HPDE6-E6E7 (cell line): ENCODE measurements at regions not wholly inside any gene's neighbourhood (a gene's known extent, or its start where the extent isn't known, plus 50 kb on each side); places are given as distances from the start of the nearest gene placed in this dataset.

ENCODE experiments used
- DNase-seq: peaks from one replicate; pipeline ENCODE4 v3.0.0; 2011; ENCODE audit warnings: missing footprints; ENCODE audit errors: extremely low spot score

DNA sequence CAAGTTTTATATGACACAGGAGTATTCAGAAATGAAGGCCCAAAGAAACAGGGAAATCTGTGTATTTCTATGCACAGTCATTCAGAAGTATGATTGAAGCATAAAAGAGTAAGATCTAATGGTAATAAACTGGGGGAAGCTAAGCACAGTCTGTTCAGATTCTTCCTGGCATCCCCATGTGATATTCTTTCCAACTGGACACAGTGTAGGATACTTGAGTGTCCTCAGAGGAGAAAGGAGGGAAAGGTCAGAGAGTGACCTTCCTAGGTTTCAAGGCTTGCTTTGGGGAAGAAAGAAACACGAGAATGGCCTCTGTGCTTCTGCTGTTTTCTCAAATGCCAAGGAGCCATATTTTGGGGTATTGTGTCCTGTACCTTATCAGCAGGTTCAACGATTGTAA, 1798.4 kb upstream of the WWC1 start:
- DNase-seq = no peak

DNA sequence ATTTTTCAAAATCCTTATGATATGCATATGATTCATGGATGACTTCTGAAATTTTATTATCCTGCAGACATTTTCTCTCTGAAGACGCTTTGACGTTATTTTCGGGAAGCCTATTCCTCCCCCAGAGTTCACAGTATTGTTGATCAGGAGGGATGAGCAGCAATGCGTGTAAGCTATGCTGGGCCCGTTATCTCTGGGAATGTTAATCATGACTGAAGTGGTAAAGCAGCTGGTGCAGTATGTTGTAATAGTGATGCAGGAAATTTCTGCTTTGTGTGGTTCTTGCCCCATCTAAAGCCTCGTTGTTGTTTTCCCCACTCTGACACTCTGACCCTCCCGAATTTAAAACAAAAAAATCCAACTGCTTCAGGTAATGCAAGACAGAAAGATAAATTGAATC, 1797.8 kb upstream of the WWC1 start:
- no peak for DNase-seq

DNA sequence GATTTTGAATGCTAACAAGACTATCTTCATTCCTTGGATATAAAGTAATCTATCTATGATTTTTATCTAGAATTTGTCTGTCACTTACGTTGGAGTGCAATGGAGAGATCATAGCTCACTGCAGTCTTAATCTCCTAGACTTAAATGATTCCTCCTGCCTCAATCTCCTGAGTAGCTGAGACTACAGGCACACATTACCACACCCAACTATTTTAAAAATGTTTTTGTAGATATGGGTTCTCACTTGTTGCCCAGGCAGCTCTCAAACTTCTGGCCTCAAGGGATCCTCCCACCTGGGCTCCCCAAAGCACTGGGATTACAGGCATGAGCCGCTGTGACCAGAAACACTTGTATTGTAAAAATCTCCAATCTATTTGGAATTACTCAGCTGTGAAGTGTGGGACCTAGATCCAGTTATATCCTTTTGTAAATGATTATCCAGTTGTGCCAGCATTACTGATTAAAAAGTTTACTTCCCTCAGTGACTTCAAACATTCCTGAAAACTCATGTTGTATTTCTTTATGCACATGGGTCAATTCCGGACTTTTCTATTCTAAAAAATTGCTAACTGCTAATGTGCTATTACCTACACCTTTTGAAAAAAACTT, 1793.8 kb upstream of the WWC1 start:
- no peak for DNase-seq

DNA sequence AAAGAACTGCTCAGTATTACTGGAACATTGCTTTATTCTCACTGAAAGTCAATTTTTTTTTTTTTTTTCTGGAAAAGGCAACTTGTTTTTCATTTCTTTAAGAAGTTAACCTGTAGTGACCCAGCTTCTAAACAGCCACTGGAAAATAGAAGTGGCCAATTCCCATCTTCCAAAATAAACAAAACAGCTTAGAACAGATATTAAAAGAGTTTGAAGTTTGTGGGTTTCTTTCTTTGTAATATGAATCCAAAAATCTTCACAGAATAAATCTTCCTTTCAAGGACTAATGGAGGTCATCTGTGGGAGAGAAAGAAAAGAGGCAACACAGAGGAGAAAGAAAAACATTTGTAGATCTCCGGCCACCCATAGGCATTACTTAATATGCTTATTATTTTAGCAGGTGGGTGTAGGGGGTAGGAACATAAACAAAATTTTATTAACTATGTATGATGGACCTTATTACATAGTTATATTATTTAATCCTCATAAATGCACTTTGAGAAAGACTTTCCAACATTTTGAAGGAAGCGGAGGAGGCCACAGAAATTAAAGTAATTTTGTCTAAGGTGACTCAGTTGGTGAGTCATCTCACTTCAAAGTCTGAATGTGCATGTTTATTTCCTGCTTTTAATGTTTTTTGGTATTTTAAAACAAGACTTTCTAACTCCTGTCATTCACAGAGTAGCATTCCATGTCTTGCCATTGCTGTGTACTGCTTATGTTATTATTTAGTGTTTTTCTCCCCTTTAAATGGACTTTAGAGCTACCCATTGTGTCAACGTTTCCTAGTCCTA, 1791.8 kb upstream of the WWC1 start:
- DNase-seq = no peak

- no peak for DNase-seq
These were observed 1787.9 kb upstream of the WWC1 start for GRCh38 chr5:166503506-166503905.

- DNase-seq = no peak
These were observed 1786.4 kb upstream of the WWC1 start for GRCh38 chr5:166505067-166505466.

GRCh38 chr5:166505544-166505943, 1785.9 kb upstream of the WWC1 start:
- DNase-seq = no peak

- no peak for DNase-seq
These were observed 1783.5 kb upstream of the WWC1 start for GRCh38 chr5:166507810-166508425.

DNA sequence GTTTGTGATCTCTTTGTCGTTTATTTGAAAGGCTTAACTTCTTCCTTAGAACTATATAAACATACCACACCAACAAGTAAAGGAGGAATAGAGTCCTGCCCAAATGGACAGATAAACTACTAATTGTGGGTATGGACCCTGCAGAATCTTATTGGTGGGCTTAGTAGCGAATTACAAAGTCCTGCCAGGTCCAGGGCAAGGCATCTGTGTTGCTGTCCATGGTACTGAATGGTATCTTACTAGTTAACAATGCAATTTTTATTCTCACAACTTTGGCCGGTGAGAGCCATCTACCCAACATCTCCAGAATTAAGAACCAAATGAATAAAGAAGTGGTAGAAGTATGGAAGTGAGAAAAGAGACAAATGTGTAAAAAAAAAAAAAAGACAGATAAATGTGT, 1782.4 kb upstream of the WWC1 start:
- no peak for DNase-seq

GRCh38 chr5:166517976-166518375, 1773.5 kb upstream of the WWC1 start:
- no peak for DNase-seq

DNA sequence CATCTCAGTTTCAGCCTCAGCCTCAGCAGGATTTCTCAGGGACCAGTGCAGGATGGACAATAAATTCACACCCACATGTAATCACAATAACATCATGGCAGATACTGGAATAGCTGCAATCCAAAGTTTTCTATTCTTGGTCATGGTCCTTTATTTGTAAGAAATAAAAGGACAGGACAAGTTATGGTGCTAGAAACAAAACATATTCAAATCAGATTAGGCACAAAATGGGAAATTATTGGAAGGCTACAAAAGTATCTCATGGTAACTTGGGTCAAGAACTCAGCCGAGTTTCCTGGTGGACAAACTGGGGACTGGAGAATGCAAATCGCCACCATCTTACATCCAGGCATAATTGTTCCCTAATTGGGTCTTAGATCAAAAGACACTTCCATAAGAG, 1768.2 kb upstream of the WWC1 start:
- no peak for DNase-seq

DNA sequence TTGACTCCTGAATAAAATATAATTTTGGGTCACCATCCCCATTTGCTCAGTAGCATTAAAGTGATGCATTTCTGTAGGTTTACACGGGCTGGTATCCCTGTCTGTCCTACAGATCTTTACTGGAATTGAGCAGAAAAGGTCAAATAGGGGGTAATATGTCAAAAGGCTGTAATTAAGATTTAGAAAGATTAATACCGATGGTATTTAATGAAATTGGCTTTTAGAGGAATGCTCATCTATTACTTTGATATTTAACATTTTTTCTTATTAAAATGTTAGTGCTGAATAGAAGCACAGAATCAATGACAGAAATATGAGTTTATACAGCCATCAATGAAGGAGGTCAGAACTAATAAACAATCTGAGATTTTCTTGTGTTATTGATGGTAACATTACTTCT, 1762.2 kb upstream of the WWC1 start:
- DNase-seq = no peak

GRCh38 chr5:166532456-166533220, 1758.8 kb upstream of the WWC1 start:
- no peak for DNase-seq

- no peak for DNase-seq
These were observed 1755.8 kb upstream of the WWC1 start for GRCh38 chr5:166535641-166536040.

GRCh38 chr5:166540156-166540555, 1751.3 kb upstream of the WWC1 start:
- DNase-seq = no peak

DNA sequence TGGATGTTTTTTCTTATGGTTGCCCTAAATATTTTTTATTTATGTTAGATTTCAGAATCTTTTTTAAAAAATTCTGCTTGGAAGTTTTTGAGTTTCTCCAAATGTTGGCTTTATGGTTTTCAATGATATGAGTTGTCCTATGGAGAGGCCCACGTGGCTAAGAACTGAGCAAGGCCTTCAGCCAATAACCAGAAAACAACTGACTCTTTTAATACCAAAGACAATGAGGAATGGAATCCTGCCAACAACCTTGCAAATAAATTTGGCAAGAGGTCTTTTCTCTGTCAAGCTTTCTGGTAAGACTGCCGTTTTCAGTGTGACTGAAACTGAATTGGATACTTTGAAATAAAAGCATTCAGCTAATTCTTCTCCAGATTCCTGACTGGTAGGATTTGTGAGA, 1740.1 kb upstream of the WWC1 start:
- DNase-seq = no peak

GRCh38 chr5:166553778-166554177, 1737.7 kb upstream of the WWC1 start:
- DNase-seq = no peak

- no peak for DNase-seq
These were observed 1729.7 kb upstream of the WWC1 start for GRCh38 chr5:166561759-166562158.

- no peak for DNase-seq
These were observed 1729.2 kb upstream of the WWC1 start for GRCh38 chr5:166562246-166562645.

DNA sequence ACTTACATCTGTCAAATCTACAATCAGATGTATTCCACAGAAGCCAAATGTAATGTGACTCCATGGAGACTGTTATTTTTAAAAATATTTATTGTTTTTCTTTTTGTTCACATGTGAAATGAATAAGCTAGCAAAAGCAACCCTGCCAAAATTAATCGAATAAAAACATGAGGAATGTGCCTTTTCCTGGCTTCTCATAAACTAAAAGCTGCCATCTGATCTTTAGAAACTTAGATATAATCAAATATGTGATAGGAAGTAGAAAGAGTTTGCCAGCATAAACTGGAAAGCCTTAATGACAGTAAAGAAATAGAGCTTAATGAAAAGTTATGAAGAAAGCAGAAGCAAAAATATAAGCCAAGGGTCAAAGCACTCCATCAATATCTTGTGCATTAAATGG, 1724.7 kb upstream of the WWC1 start:
- DNase-seq = no peak

GRCh38 chr5:166570865-166571264, 1720.6 kb upstream of the WWC1 start:
- DNase-seq = no peak

DNA sequence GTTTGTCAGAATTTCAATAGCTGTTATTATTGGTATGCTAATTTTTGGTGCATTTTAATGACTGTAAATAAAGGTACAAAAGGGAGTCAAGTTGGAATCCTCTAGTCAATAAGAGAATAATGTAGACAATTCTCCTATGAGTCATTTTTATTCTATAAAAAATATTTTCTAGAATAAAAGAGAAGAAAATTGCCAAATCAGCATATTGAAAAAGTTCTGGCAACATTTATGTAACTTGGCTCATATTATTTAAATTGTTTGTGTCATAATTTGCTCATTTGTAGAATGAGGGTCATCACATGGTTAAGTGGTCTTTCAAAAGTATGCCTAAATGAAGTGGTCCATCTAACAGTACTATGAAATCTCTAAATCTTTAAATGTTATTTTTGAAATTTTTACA, 1719.8 kb upstream of the WWC1 start:
- DNase-seq = no peak
